IPS DF 6.9 (cell line): ENCODE measurements at regions not wholly inside any gene's neighbourhood (a gene's known extent, or its start where the extent isn't known, plus 50 kb on each side); places are given as distances from the start of the nearest gene placed in this dataset.

Experiments
- DNase-seq: peaks from one replicate; pipeline ENCODE4 v3.0.0-alpha.2; 2013; ENCODE audit warnings: low read depth, low spot score
- H3K27ac ChIP-seq: one replicate; pipeline ENCODE4 v1.5.1; 2013; ENCODE audit warnings: low read length, control low read depth
- H3K27me3 ChIP-seq: 2 replicates; pipeline ENCODE4 v1.6.1; 2013; ENCODE audit warnings: mild to moderate bottlenecking, low read length; ENCODE audit not compliant: control insufficient read depth, insufficient read depth
- H3K36me3 ChIP-seq: 2 replicates; pipeline ENCODE4 v1.6.1; 2013; ENCODE audit warnings: low read length; ENCODE audit not compliant: control insufficient read depth, insufficient read depth
- H3K4me1 ChIP-seq: 2 replicates; pipeline ENCODE4 v1.6.1; 2013; ENCODE audit warnings: low read length; ENCODE audit not compliant: control insufficient read depth, insufficient read depth
- H3K4me3 ChIP-seq: 2 replicates; pipeline ENCODE4 v1.5.1; 2013; ENCODE audit warnings: mild to moderate bottlenecking, low read length
- H3K9me3 ChIP-seq: 2 replicates; pipeline ENCODE4 v1.6.1; 2013; ENCODE audit warnings: low read length, inconsistent platforms; ENCODE audit not compliant: control insufficient read depth, insufficient read depth
- WGBS: extraction: QIAGEN DNeasy Blood & Tissue Kit; methylation state at CpG from one replicate; pipeline ENCODE4 v1.1.7; 2013; ENCODE audit warnings: mixed read lengths, missing lambda C conversion rate; ENCODE audit not compliant: insufficient read length, insufficient coverage; 5-methylcytosine and 5-hydroxymethylcytosine counted together

DNA sequence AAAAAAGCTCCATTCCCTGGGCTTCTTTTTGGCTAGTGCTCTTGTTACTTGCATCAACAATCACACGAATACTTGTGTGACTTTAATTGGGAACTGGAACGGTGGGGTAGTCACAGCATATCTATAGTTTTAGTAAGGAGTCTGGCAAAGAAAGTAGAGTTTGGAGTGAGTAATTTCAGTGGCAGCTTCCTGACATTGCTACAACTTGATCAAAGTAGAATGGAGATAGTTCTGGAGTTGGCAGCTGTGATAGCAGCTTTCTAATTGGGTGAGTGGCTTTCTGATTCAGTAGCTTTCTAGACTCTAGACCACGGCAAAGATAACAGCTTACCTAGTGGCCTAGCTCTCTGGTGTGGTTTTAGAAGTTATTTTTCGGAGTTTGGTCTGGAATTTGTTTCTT, 475.0 kb downstream of the TUSC7 start:
- no peak for DNase-seq
- no CpG with 5 or more reads among the region's 4 CpGs for WGBS

DNA sequence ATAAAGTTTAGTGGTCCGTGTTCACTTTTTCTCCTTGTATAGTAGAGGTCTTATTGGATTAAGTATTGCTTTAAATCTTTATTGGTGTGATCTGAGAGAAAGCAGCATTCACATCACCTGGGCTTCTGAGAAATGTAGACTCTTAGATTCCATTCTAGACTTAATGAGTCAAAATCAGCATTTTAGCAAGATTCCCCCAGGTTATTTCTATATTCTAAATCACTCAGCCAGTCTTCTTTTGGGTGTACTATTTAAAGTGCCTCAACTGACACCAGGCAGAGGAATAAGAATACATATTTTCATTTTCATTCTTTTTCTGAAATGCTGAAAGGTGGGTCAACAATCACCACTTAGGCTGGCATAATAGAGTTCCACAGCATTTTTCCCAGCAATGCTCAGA, 481.7 kb downstream of the TUSC7 start:
- Histone ChIP-seq H3K36me3 (no peaks in the 10 kb centered on the region), H3K4me1 (no peaks in the 10 kb centered on the region), H3K27me3 (no peaks in the 10 kb centered on the region), H3K4me3 (no peak overlapping the region), H3K9me3 (no peaks in the 10 kb centered on the region), H3K27ac (no peak overlapping the region)
- no CpG with 5 or more reads among the region's 1 CpG for WGBS
- DNase-seq: no peak

More for the DNA sequence above, 475.0 kb downstream of the TUSC7 start:
- Histone ChIP-seq H3K4me3 (no peak overlapping the region), H3K9me3 (no peaks in the 10 kb centered on the region), H3K36me3 (no peaks in the 10 kb centered on the region), H3K27ac (no peak overlapping the region), H3K4me1 (no peaks in the 10 kb centered on the region), H3K27me3 (no peaks in the 10 kb centered on the region)

DNA sequence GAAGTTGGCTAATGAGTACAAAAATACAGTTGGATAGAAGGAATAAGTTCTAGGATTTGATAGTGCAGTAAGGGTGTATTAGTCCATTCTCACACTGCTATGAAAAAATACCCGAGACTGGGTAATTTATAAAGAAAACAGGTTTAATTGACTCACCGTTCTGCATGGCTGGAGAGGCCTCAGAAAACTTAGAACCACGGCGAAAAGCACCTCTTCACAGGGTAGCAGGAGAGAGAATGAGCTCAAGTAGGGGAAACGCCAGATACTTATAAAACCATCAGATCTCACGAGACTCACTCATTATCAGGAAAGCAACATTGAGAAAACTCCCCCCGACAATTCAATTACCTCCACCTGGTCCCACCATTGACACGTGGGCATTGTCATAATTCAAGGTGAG, 483.3 kb downstream of the TUSC7 start:
- no peaks in the 10 kb centered on the region for H3K4me1 ChIP-seq
- no peaks in the 10 kb centered on the region for H3K27me3 ChIP-seq
- no peaks in the 10 kb centered on the region for H3K36me3 ChIP-seq
- no peak overlapping the region for H3K27ac ChIP-seq
- no peaks in the 10 kb centered on the region for H3K9me3 ChIP-seq
- WGBS: no CpG with 5 or more reads among the region's 8 CpGs
- H3K4me3 ChIP-seq: no peak overlapping the region
- DNase-seq: no peak

DNA sequence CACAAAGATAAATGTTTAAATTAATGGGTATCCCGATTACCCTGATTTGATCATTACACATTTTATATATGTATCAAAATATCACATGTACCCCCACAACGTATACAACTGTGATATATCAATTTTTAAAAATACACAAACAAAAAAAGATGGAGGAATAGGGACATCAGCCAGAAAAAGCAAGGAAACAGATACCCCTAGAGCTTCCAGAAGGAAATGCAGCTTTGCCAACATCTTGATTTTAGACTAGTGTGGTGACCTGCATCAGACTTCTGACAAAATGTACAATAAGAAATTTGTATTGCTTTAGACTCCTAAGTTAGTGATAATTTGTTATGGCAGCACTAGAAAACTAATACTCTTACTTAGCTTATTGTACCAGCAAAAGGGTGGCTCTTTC, 483.8 kb downstream of the TUSC7 start:
- WGBS: no CpG with 5 or more reads among the region's 2 CpGs
- H3K27ac ChIP-seq: no peak overlapping the region
- H3K36me3 ChIP-seq: no peaks in the 10 kb centered on the region
- H3K9me3 ChIP-seq: no peaks in the 10 kb centered on the region
- DNase-seq: no peak
- no peaks in the 10 kb centered on the region for H3K4me1 ChIP-seq
- no peaks in the 10 kb centered on the region for H3K27me3 ChIP-seq
- no peak overlapping the region for H3K4me3 ChIP-seq

DNA sequence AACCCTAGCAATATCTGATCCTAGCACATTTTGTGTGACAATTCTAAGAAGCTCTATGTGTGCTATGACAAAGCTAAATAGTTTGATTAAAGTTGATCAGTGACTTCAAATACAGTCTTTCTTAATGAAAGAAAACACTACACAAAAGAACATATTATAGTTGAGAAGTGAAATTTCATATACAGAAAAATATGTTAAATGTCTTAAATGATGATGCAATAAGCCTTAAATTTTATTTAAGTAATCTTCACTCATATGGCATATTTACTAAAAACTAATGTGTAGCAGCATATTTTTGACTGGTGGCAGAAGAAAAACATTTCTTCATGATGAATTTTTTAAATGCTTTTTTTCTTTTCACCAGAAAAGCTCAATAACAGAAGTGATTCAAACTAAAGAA, 485.5 kb downstream of the TUSC7 start:
- no peak overlapping the region for H3K4me3 ChIP-seq
- H3K9me3 ChIP-seq: no peaks in the 10 kb centered on the region
- H3K4me1 ChIP-seq: no peaks in the 10 kb centered on the region
- no peak for DNase-seq
- H3K36me3 ChIP-seq: no peaks in the 10 kb centered on the region
- no peak overlapping the region for H3K27ac ChIP-seq
- H3K27me3 ChIP-seq: no peaks in the 10 kb centered on the region

DNA sequence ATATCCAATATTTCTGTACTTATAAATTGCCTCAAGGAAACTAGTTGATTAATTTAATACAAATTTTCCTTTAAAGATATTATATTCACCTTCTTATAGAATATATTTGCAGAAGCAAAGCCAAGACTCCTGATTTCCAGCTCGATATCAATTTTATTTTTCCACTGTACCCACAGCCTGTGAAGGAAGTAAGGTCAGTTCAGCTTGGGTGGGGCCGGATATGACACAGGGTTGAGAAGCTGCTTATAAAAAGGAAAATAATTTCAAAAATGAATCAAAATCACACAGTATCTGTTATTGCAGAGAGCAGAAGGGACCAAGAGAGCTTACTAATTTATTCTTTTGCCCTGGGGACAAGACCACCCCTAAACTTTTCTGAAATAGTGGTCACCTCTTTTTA, 491.4 kb downstream of the TUSC7 start:
- no peak for DNase-seq
- WGBS: no CpG with 5 or more reads among the region's 2 CpGs
- H3K27me3 ChIP-seq: no peaks in the 10 kb centered on the region
- no peaks in the 10 kb centered on the region for H3K9me3 ChIP-seq
- H3K4me3 ChIP-seq: no peak overlapping the region
- no peak overlapping the region for H3K27ac ChIP-seq
- H3K36me3 ChIP-seq: no peaks in the 10 kb centered on the region
- H3K4me1 ChIP-seq: no peaks in the 10 kb centered on the region

DNA sequence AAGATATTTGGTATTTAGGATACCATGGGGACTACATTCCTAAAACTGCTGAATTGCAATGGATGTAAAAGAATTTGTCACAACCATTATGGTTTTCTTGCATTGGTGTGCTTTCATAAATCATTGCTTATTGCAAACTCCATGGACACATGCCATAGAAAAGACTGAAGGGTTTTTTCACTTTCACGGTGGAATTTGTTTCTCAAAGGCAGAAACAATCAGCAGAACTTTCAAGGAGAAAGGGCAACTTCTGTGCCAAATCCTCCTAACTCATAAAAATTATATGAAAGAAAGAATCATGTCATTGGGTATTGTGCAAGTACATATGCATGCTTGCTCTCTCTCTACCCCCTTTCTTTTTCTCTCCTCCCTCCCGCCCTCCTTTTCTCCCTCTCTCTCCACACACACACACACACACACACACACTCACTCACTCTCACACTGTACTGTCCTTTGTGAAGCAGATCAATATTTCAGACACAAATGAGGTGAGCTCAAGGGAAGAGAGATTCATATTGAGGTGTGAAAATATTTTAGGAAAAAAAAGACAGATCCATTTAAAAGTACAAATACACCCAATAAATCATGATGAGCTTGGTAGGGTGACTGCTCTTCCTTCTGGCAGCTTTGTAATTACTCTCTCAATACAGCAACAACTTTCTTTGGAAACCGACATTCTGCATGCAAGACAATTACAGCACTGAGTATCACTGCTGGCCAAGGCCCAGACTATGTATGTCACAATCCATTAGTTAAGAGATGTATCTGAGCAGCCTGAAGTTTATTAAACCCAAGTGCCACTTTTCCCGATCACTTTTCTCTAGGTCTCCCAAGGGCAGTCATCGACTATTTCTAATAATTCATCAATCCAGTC, 492.6 kb downstream of the TUSC7 start:
- Histone ChIP-seq H3K27me3 (no peaks in the 10 kb centered on the region), H3K4me1 (no peaks in the 10 kb centered on the region), H3K9me3 (no peaks in the 10 kb centered on the region), H3K27ac (no peak overlapping the region), H3K36me3 (no peaks in the 10 kb centered on the region), H3K4me3 (no peak overlapping the region)
- no CpG with 5 or more reads among the region's 5 CpGs for WGBS
- no peak for DNase-seq

DNA sequence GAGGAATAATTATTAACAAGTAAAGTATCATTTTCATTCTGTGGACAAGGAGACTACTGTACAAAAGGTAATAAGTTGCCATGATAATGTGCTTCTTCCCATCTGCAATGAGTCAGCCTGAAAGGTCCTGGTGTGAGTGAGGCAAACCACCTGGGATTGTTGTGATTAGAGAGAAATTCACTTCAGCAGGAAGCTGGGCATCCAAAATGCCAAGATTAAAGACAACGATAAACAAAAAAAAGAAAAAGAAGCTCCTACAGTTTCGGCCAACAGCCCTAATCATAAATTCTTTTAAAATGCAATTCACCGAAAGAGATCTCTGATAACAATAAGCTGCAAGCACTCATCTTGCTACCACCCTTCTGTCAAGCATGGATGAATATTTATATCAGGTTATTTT, 507.8 kb downstream of the TUSC7 start:
- Histone ChIP-seq H3K4me3 (no peak overlapping the region), H3K27me3 (no peaks in the 10 kb centered on the region), H3K4me1 (no peaks in the 10 kb centered on the region), H3K9me3 (no peaks in the 10 kb centered on the region), H3K36me3 (no peaks in the 10 kb centered on the region), H3K27ac (no peak overlapping the region)
- DNase-seq: no peak
- WGBS: no CpG with 5 or more reads among the region's 3 CpGs

DNA sequence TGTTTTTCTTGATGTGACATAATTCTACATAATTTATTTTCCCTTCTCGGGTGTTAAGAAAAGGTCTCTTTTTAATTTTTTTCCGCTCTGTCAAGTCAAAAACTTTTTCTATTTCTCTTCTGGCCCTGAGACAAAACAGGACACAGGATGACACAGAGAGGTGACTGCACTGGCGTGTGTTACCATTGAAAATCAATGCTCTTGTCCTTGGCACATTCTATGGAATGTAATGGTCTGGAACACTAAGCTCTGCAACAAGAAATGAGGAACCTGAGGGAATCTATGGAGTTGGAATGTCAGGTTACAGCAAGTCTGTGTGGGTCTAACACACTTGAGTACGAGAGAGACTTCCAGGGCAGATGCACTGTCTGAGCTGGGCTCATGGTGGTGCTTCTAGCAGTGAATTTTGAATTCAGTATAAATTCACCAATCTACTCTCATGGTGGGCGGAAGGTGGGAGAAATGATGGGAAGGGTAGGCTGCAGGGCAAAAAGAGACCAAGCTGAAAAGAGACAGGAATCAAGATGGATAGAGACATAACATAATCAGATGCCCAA, 508.3 kb downstream of the TUSC7 start:
- Histone ChIP-seq H3K36me3 (no peaks in the 10 kb centered on the region), H3K9me3 (no peaks in the 10 kb centered on the region)
- WGBS: no CpG with 5 or more reads among the region's 5 CpGs

DNA sequence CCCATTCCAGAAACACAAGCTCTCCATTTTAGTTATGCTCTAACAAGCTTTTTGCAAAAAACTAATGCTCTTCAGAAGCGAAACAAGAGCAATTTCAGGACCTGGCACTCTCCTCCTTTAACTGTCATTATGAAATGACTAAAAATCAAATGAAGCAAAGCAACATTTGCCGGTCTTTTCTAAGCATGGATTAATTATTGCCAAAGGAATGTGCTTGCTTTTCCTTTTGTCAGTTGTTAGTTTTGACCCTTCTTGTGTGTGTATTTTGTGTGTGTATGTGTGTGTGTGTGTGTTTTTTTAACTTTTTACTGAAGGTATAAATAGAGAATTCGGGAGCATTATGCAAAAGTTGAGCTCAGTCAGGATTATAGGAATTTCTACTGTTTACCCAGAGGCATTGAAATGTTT, 509.1 kb downstream of the TUSC7 start:
- no peak overlapping the region for H3K4me3 ChIP-seq
- H3K36me3 ChIP-seq: no peaks in the 10 kb centered on the region
- no peaks in the 10 kb centered on the region for H3K9me3 ChIP-seq
- DNase-seq: no peak
- no CpG with 5 or more reads among the region's 3 CpGs for WGBS
- H3K4me1 ChIP-seq: no peaks in the 10 kb centered on the region
- no peaks in the 10 kb centered on the region for H3K27me3 ChIP-seq
- H3K27ac ChIP-seq: no peak overlapping the region

More for the DNA sequence above, 508.3 kb downstream of the TUSC7 start:
- no peak for DNase-seq
- no peaks in the 10 kb centered on the region for H3K27me3 ChIP-seq
- H3K4me1 ChIP-seq: no peaks in the 10 kb centered on the region
- no peak overlapping the region for H3K27ac ChIP-seq
- no peak overlapping the region for H3K4me3 ChIP-seq

DNA sequence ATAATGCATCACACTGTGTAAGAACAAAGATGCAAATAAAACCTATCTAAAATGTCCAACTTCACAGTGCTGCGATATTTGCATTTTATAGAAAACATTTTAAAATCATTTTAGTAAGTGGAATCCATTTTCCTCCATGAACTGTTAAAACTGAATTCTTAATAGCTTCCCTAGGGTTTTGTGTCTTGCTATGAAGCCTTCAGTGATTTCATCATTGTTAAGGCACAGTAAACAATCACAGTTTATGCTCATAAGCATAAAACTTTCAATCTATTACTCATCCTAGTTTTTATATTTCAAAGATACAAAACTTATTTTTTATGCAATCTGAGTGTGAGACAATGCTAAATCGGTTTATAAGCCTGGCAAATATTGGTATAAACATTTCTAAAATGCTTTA, 509.7 kb downstream of the TUSC7 start:
- no CpG with 5 or more reads among the region's 2 CpGs for WGBS
- H3K27ac ChIP-seq: no peak overlapping the region
- DNase-seq: no peak
- no peaks in the 10 kb centered on the region for H3K36me3 ChIP-seq
- H3K27me3 ChIP-seq: no peaks in the 10 kb centered on the region
- H3K9me3 ChIP-seq: no peaks in the 10 kb centered on the region
- no peak overlapping the region for H3K4me3 ChIP-seq
- H3K4me1 ChIP-seq: no peaks in the 10 kb centered on the region
